Liver (tissue), 8 donors: ENCODE measurements at regions not wholly inside any gene's neighbourhood (a gene's known extent, or its start where the extent isn't known, plus 50 kb on each side); places are given as distances from the start of the nearest gene placed in this dataset.

Experiments
- DNase-seq: peaks from one replicate; pipeline ENCODE4 v3.0.0-alpha.2; 2017; ENCODE audit warnings: low spot score
- H3K27ac ChIP-seq, 2 donors: one replicate each; pipeline ENCODE4 v1.7.0; 2013; ENCODE audit warnings: inconsistent platforms in 2 of 2, low read length in 2 of 2, control low read depth in 1 of 2, low read depth in 1 of 2, mild to moderate bottlenecking in 1 of 2
- H3K27me3 ChIP-seq, 4 donors: one replicate each; pipeline versions ENCODE4 v1.6.1 to v1.7.0; 2013; ENCODE audit warnings: low read length in 3 of 4, inconsistent platforms in 1 of 4, mild to moderate bottlenecking in 1 of 4, moderate library complexity in 1 of 4; ENCODE audit not compliant: control insufficient read depth in 4 of 4, insufficient read depth in 4 of 4
- H3K36me3 ChIP-seq, 4 donors: one replicate each; pipeline versions ENCODE4 v1.6.1 to v1.7.0; 2013; ENCODE audit warnings: low read length in 3 of 4, mild to moderate bottlenecking in 3 of 4, low read depth in 1 of 4, moderate library complexity in 1 of 4; ENCODE audit not compliant: control insufficient read depth in 4 of 4, insufficient read depth in 3 of 4
- H3K4me1 ChIP-seq, 4 donors: one replicate each; pipeline versions ENCODE4 v1.6.1 to v1.7.0; 2013; ENCODE audit warnings: low read length in 3 of 4, mild to moderate bottlenecking in 3 of 4, moderate library complexity in 1 of 4; ENCODE audit not compliant: control insufficient read depth in 4 of 4, insufficient read depth in 4 of 4
- H3K4me3 ChIP-seq, 3 donors: one replicate each; pipeline versions ENCODE4 v1.6.1 to v1.7.0; 2013; ENCODE audit warnings: low read length in 3 of 3, control low read depth in 1 of 3, low read depth in 1 of 3, mild to moderate bottlenecking in 1 of 3
- H3K9ac ChIP-seq, 2 donors: one replicate each; pipeline ENCODE4 v1.7.0; 2013; ENCODE audit warnings: low read length in 2 of 2, mild to moderate bottlenecking in 2 of 2, moderate library complexity in 2 of 2, control low read depth in 1 of 2, low read depth in 1 of 2
- H3K9me3 ChIP-seq, 4 donors: one replicate each; pipeline versions ENCODE4 v1.6.1 to v1.7.0; 2013; ENCODE audit warnings: low read length in 3 of 4; ENCODE audit not compliant: control insufficient read depth in 4 of 4
- ATF3 ChIP-seq: IDR thresholded peaks from 2 replicates; pipeline ENCODE4 v1.6.1; 2016; ENCODE audit warnings: antibody characterized with exemption
- CTCF ChIP-seq: fragments of 150-350 bp; IDR thresholded peaks from 2 replicates; pipeline ENCODE4 v1.5.1; 2017; ENCODE audit warnings: improper control_type of control experiment, low read depth, low read length; ENCODE audit not compliant: missing input control
- EGR1 ChIP-seq, 2 donors: IDR thresholded peaks; 2 replicates each; pipeline ENCODE4 v1.6.1; 2016 to 2018; ENCODE audit warnings: antibody characterized with exemption in 2 of 2, low read depth in 2 of 2
- FOXA1 ChIP-seq: IDR thresholded peaks from 2 replicates; pipeline ENCODE4 v1.6.1; 2016; ENCODE audit warnings: antibody characterized with exemption
- FOXA2 ChIP-seq: IDR thresholded peaks from 2 replicates; pipeline ENCODE4 v1.6.1; 2016; ENCODE audit warnings: antibody characterized with exemption
- GABPA ChIP-seq, 2 donors: IDR thresholded peaks in 1 of 2; conservative IDR thresholded peaks in 1 of 2; 2 replicates each; pipeline ENCODE4 v1.6.1; 2016; ENCODE audit warnings: antibody characterized with exemption in 2 of 2, mild to moderate bottlenecking in 1 of 2, moderate library complexity in 1 of 2
- HNF4A ChIP-seq, 2 donors: conservative IDR thresholded peaks; 2 replicates each; pipeline ENCODE4 v1.6.1; 2016; ENCODE audit warnings: antibody characterized with exemption in 2 of 2, mild to moderate bottlenecking in 2 of 2
- HNF4G ChIP-seq: IDR thresholded peaks from 2 replicates; pipeline ENCODE4 v1.6.1; 2016; ENCODE audit warnings: antibody characterized with exemption
- JUND ChIP-seq, 2 donors: IDR thresholded peaks; 2 replicates each; pipeline ENCODE4 v1.6.1; 2016; ENCODE audit warnings: antibody characterized with exemption in 2 of 2
- MAX ChIP-seq: IDR thresholded peaks from 2 replicates; pipeline ENCODE4 v1.6.1; 2016; ENCODE audit warnings: antibody characterized with exemption
- NR2F2 ChIP-seq: IDR thresholded peaks from 2 replicates; pipeline ENCODE4 v1.6.1; 2016; ENCODE audit warnings: antibody characterized with exemption
- RAD21 ChIP-seq, 2 donors: IDR thresholded peaks; 2 replicates each; pipeline ENCODE4 v1.6.1; 2016; ENCODE audit warnings: antibody characterized with exemption in 2 of 2, mild to moderate bottlenecking in 2 of 2
- RXRA ChIP-seq, 2 donors: IDR thresholded peaks; 2 replicates each; pipeline ENCODE4 v1.6.1; 2017 to 2018; ENCODE audit warnings: antibody characterized with exemption in 2 of 2, mild to moderate bottlenecking in 1 of 2
- SP1 ChIP-seq: IDR thresholded peaks from 2 replicates; pipeline ENCODE4 v1.6.1; 2018; ENCODE audit warnings: antibody characterized with exemption, mild to moderate bottlenecking
- TAF1 ChIP-seq: conservative IDR thresholded peaks from 2 replicates; pipeline ENCODE4 v1.6.1; 2016; ENCODE audit warnings: antibody characterized with exemption, mild to moderate bottlenecking
- YY1 ChIP-seq: IDR thresholded peaks from 2 replicates; pipeline ENCODE4 v1.6.1; 2016; ENCODE audit warnings: antibody characterized with exemption, mild to moderate bottlenecking
- ZBTB33 ChIP-seq: IDR thresholded peaks from 2 replicates; pipeline ENCODE4 v1.6.1; 2016; ENCODE audit warnings: antibody characterized with exemption
- WGBS: extraction: QIAGEN DNeasy Blood & Tissue Kit; methylation state at CpG from one replicate; pipeline ENCODE4 v1.1.7; 2013; 5-methylcytosine and 5-hydroxymethylcytosine counted together
- donor health status: healthy.
- donor health status: healthy.
- donor health status: healthy.
- donor health status: healthy.
- donor health status: healthy.

- Histone ChIP-seq H3K9ac (no peak overlapping the region), H3K27me3 (no peaks in the 10 kb centered on the region), H3K4me3 (no peak overlapping the region), H3K4me1 (no peaks in the 10 kb centered on the region), H3K27ac (no peak overlapping the region), H3K36me3 (no peaks in the 10 kb centered on the region), H3K9me3 (no peaks in the 10 kb centered on the region)
- DNase-seq = no peak
- WGBS = 90% methylated on average over 4 of the region's 4 CpGs
- TF ChIP-seq FOXA2 (no peak), ATF3 (no peak), RXRA (IDR thresholded peaks at IDR 0.05) (no peak), TAF1 (no peak), YY1 (no peak), FOXA1 (no peak), ZBTB33 (no peak), EGR1 (IDR thresholded peaks at IDR 0.05; ENCODE audit: low read depth in 2 of 2) (no peak), NR2F2 (no peak), JUND (IDR thresholded peaks at IDR 0.05) (no peak), GABPA (IDR thresholded peaks at IDR 0.05 in 1 of 2, conservative IDR thresholded peaks at IDR 0.05 in 1 of 2) (no peak), HNF4A (conservative IDR thresholded peaks at IDR 0.05) (no peak), MAX (no peak), HNF4G (no peak), CTCF (no peak), SP1 (no peak), RAD21 (IDR thresholded peaks at IDR 0.05) (no peak)
These were observed 68.2 kb downstream of the LHX9 start for GRCh38 chr1:197985351-197985750.

- H3K4me1 ChIP-seq = no peaks in the 10 kb centered on the region
- no peak overlapping the region for H3K9ac ChIP-seq
- no peak for DNase-seq
- no peak overlapping the region for H3K27ac ChIP-seq
- no peak overlapping the region for H3K4me3 ChIP-seq
- WGBS = 89% methylated on average over 3 of the region's 3 CpGs
- H3K9me3 ChIP-seq = no peaks in the 10 kb centered on the region
- no peak for TF ChIP-seq TAF1
- H3K36me3 ChIP-seq = no peaks in the 10 kb centered on the region
- no peaks in the 10 kb centered on the region for H3K27me3 ChIP-seq
These were observed 69.6 kb downstream of the LHX9 start for GRCh38 chr1:197986817-197987216.

GRCh38 chr1:197987294-197987693, 70.1 kb downstream of the LHX9 start:
- WGBS = 86% methylated on average over 3 of the region's 3 CpGs
- no peak for TF ChIP-seq NR2F2
- TF ChIP-seq ZBTB33 = no peak
- no peak for TF ChIP-seq CTCF
- TF ChIP-seq SP1 = no peak
- TF ChIP-seq HNF4G = no peak
- TF ChIP-seq GABPA (IDR thresholded peaks at IDR 0.05 in 1 of 2, conservative IDR thresholded peaks at IDR 0.05 in 1 of 2) = no peak
- TF ChIP-seq EGR1 (IDR thresholded peaks at IDR 0.05; ENCODE audit: low read depth in 2 of 2) = no peak
- TF ChIP-seq MAX = no peak
- TF ChIP-seq ATF3 = no peak
- no peak for TF ChIP-seq RXRA (IDR thresholded peaks at IDR 0.05)
- TF ChIP-seq HNF4A (conservative IDR thresholded peaks at IDR 0.05) = no peak

More at GRCh38 chr1:197987294-197987693, 70.1 kb downstream of the LHX9 start:
- Histone ChIP-seq H3K9ac (no peak overlapping the region), H3K27me3 (no peaks in the 10 kb centered on the region), H3K9me3 (no peaks in the 10 kb centered on the region), H3K27ac (no peak overlapping the region), H3K4me1 (no peaks in the 10 kb centered on the region), H3K4me3 (no peak overlapping the region), H3K36me3 (no peaks in the 10 kb centered on the region)
- DNase-seq = no peak
